ENCODE measurements at regions not wholly inside any gene's neighbourhood (a gene's known extent, or its start where the extent isn't known, plus 50 kb on each side); places are given as distances from the start of the nearest gene placed in this dataset.

DNA sequence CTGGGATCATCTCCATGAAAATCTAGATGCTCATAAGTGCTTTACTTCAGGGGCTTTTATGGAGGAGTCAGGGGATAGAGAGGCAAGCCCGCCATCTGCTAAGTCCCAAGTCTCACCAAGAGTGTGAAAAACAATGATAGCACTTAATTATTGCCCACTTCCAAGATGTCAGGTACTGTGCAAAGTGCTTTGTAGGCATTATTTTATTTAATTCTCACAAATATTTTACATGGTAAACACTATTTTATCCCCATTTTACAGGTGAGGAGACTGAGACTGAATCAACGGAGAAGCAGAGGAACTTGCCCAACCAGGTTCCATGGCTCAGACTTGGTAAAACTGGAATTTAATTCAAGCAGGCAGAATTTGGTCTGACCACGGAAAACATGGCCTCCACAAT is 147.5 kb downstream of the ACKR3 start:
- intact Hi-C loops (cut with micrococcal nuclease; ENCODE audit: unreplicated experiment), result no loop called here
- Histone ChIP-seq H4K20me1 (ENCODE audit: insufficient read depth, low read length) (no peaks in the 10 kb centered on the region; the same call in 1 of the 2 replicates), H3K36me3 (replicated peaks in 1 of 2; ENCODE audit: control insufficient read depth in 1 of 2, insufficient read depth in 2 of 2, low read length in 2 of 2) (no peaks in the 10 kb centered on the region), H3K27me3 (ENCODE audit: control insufficient read depth in 1 of 2, insufficient read depth in 2 of 2, low read length in 2 of 2) (peaks cover 2 to 18% of the 10 kb centered on the region in 2 experiments; a peak in 4 of 5 replicates), H3K4me1 (ENCODE audit: insufficient read depth, low read length) (no peaks in the 10 kb centered on the region), H3K9ac (ENCODE audit: insufficient read depth, low read depth, low read length) (no peak overlapping the region), H3K4me3 (replicated peaks in 1 of 3; ENCODE audit: insufficient read depth in 1 of 3, low read depth in 2 of 3, low read length in 3 of 3) (no peak overlapping the region), H2AFZ (ENCODE audit: low read length) (no peak overlapping the region), H3K9me3 (ENCODE audit: low read length) (no peaks in the 10 kb centered on the region), H3K4me2 (ENCODE audit: low read depth, low read length) (no peak overlapping the region), H3K27ac (ENCODE audit: extremely low read length, insufficient read depth, low read length) (no peak overlapping the region), H3K79me2 (ENCODE audit: insufficient read depth, low read length) (no peaks in the 10 kb centered on the region)
- WGBS (ENCODE audit: low lambda C conversion rate), result 7% methylated on average over 3 of the region's 3 CpGs
- TF ChIP-seq PRPF4 (IDR thresholded peaks at IDR 0.05; ENCODE audit: low read depth, low read length, poor library complexity, severe bottlenecking) (no peak), MAFF (IDR thresholded peaks at IDR 0.05; ENCODE audit: low read depth, low read length) (peak; percentile 28; the same call in 1 of the 2 replicates), ZNF326 (CRISPR knock-in tag; IDR thresholded peaks at IDR 0.05; ENCODE audit: borderline replicate concordance) (no peak), SP5 (CRISPR knock-in tag; IDR thresholded peaks at IDR 0.05; ENCODE audit: borderline replicate concordance, low read depth) (no peak), MED8 (CRISPR knock-in tag; IDR thresholded peaks at IDR 0.05; ENCODE audit: insufficient replicate concordance) (no peak), NR2C2 (CRISPR knock-in tag; IDR thresholded peaks at IDR 0.05; ENCODE audit: borderline replicate concordance) (no peak), CHD4 (IDR thresholded peaks at IDR 0.05; ENCODE audit: borderline replicate concordance, low read length) (no peak), MAFK (conservative IDR thresholded peaks at IDR 0.05 in 1 of 2, IDR thresholded peaks at IDR 0.05 in 1 of 2; ENCODE audit: low read length in 2 of 2) (peak; percentile 40 to 61), ZSCAN31 (CRISPR knock-in tag; IDR thresholded peaks at IDR 0.05; ENCODE audit: low read depth) (no peak), ZNF224 (CRISPR knock-in tag; IDR thresholded peaks at IDR 0.05) (no peak), ZNF143 (CRISPR knock-in tag; IDR thresholded peaks at IDR 0.05) (no peak), FOXM1 (CRISPR knock-in tag; IDR thresholded peaks at IDR 0.05) (no peak)
- TF ChIP-seq, protein P1, sequence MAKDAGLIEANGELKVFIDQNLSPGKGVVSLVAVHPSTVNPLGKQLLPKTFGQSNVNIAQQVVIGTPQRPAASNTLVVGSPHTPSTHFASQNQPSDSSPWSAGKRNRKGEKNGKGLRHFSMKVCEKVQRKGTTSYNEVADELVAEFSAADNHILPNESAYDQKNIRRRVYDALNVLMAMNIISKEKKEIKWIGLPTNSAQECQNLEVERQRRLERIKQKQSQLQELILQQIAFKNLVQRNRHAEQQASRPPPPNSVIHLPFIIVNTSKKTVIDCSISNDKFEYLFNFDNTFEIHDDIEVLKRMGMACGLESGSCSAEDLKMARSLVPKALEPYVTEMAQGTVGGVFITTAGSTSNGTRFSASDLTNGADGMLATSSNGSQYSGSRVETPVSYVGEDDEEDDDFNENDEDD (CRISPR knock-in tag; IDR thresholded peaks at IDR 0.05; ENCODE audit: borderline replicate concordance), result no peak
- TF ChIP-seq, protein P2, sequence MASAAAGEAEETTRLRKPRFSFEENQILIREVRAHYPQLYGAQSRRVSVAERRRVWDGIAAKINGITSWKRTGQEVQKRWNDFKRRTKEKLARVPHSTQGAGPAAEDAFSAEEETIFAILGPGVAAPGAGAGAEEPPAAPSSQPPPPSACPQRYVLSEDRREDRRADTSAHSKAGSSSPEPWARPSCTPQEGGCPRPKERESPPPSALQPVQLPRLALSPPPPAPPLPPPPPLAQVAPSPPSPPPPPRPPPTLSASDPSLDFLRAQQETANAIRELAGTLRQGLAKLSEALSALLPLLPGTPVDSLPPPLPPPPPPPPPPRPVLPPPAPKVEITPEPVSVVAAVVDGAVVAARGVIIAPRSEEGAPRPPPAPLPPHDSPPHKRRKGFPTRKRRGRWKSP (CRISPR knock-in tag; IDR thresholded peaks at IDR 0.05), result no peak
- TF ChIP-seq, protein P3, sequence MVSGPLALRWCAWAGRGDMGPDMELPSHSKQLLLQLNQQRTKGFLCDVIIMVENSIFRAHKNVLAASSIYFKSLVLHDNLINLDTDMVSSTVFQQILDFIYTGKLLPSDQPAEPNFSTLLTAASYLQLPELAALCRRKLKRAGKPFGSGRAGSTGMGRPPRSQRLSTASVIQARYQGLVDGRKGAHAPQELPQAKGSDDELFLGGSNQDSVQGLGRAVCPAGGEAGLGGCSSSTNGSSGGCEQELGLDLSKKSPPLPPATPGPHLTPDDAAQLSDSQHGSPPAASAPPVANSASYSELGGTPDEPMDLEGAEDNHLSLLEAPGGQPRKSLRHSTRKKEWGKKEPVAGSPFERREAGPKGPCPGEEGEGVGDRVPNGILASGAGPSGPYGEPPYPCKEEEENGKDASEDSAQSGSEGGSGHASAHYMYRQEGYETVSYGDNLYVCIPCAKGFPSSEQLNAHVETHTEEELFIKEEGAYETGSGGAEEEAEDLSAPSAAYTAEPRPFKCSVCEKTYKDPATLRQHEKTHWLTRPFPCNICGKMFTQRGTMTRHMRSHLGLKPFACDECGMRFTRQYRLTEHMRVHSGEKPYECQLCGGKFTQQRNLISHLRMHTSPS (CRISPR knock-in tag; IDR thresholded peaks at IDR 0.05; ENCODE audit: low read depth), result no peak
- TF ChIP-seq, protein P4, sequence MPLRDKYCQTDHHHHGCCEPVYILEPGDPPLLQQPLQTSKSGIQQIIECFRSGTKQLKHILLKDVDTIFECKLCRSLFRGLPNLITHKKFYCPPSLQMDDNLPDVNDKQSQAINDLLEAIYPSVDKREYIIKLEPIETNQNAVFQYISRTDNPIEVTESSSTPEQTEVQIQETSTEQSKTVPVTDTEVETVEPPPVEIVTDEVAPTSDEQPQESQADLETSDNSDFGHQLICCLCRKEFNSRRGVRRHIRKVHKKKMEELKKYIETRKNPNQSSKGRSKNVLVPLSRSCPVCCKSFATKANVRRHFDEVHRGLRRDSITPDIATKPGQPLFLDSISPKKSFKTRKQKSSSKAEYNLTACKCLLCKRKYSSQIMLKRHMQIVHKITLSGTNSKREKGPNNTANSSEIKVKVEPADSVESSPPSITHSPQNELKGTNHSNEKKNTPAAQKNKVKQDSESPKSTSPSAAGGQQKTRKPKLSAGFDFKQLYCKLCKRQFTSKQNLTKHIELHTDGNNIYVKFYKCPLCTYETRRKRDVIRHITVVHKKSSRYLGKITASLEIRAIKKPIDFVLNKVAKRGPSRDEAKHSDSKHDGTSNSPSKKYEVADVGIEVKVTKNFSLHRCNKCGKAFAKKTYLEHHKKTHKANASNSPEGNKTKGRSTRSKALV (CRISPR knock-in tag; IDR thresholded peaks at IDR 0.05), result no peak
- CTCF ChIA-PET (ENCODE audit: low intra/inter-chr PET ratio, low total read pairs), result no interaction called here
- POLR2A ChIA-PET, result no interaction called here
- ATAC-seq (no peak), FAIRE-seq (no peak), DNase-seq (ENCODE audit: low spot score) (no peak)
- BruUV-seq (replicated peaks), result no TSS peak
- in situ Hi-C loops (cut with HindIII; ENCODE audit: extremely low pct_ligation_motif_present, low pct_unique_long_range_greater_than_20kb), result no loop called here

Data from HepG2 (cell line).